ENCODE measurements at regions not wholly inside any gene's neighbourhood (a gene's known extent, or its start where the extent isn't known, plus 50 kb on each side); places are given as distances from the start of the nearest gene placed in this dataset.

GRCh38 chr21:35343046-35343819, 294.1 kb upstream of the RUNX1 start:
- Mint-ChIP-seq H3K9me3 (no peaks in the 10 kb centered on the region), H3K36me3 (ENCODE audit: low read depth) (no peaks in the 10 kb centered on the region), H3K4me3 (peak overlapping the region; percentile 44), H3K4me1 (peaks cover 36% of the 10 kb centered on the region), H3K27me3 (no peaks in the 10 kb centered on the region), H3K27ac (peak overlapping the region; percentile 81)
- intact Hi-C loops (cut with micrococcal nuclease) = loop anchor here (2.0 kb wide), 2 partner anchors 116 to 454 kb away; no protein-coding TSS in a partner anchor
- TF ChIP-seq CTCF (IDR thresholded peaks at IDR 0.05) = no peak
- no peak for DNase-seq
- CTCF ChIA-PET = no interaction called here
- POLR2A ChIA-PET = no interaction called here
- ATAC-seq (ENCODE audit: low read depth) = peak; percentile 35

GRCh38 chr21:35342440-35342839, 293.3 kb upstream of the RUNX1 start:
- Mint-ChIP-seq H3K27ac (peak overlapping the region; percentile 81), H3K27me3 (no peaks in the 10 kb centered on the region), H3K36me3 (ENCODE audit: low read depth) (no peaks in the 10 kb centered on the region), H3K4me1 (peaks cover 36% of the 10 kb centered on the region), H3K9me3 (no peaks in the 10 kb centered on the region), H3K4me3 (peak overlapping the region; percentile 44)
- TF ChIP-seq CTCF (IDR thresholded peaks at IDR 0.05) = no peak
- ChIA-PET CTCF (no interaction called here), POLR2A (interaction anchor here (0.7 kb wide), 2 partner anchors 16 to 206 kb away, joined by 3 read pairs; no protein-coding TSS in a partner anchor)
- intact Hi-C loops (cut with micrococcal nuclease) = loop anchor here (1.0 to 2.0 kb wide), 4 partner anchors 116 to 454 kb away; partner anchors contain the start of gene RUNX1
- ATAC-seq (ENCODE audit: low read depth) (peak; percentile 78), DNase-seq (no peak)

GRCh38 chr21:35340273-35340672, 291.2 kb upstream of the RUNX1 start:
- DNase-seq = no peak
- peaks cover 36% of the 10 kb centered on the region for H3K4me1 Mint-ChIP-seq
- H3K27ac Mint-ChIP-seq = no peak overlapping the region

GRCh38 chr21:35338881-35339632, 290.0 kb upstream of the RUNX1 start:
- no peaks in the 10 kb centered on the region for H3K9me3 Mint-ChIP-seq
- ATAC-seq (ENCODE audit: low read depth) = no peak
- ChIA-PET CTCF (interaction anchor here (1.2 kb wide), 1 partner anchor 288 kb away, joined by 4 read pairs; no protein-coding TSS in a partner anchor), POLR2A (interaction anchor here (0.6 to 1.7 kb wide), 4 partner anchors 35 to 449 kb away, joined by 3 to 5 read pairs (median 4); no protein-coding TSS in a partner anchor)
- DNase-seq = no peak
- peak overlapping the region; percentile 21 for H3K27ac Mint-ChIP-seq
- intact Hi-C loops (cut with micrococcal nuclease) = no loop called here
- H3K4me3 Mint-ChIP-seq = no peak overlapping the region
- TF ChIP-seq CTCF (IDR thresholded peaks at IDR 0.05) = no peak
- no peaks in the 10 kb centered on the region for H3K27me3 Mint-ChIP-seq
- H3K36me3 Mint-ChIP-seq (ENCODE audit: low read depth) = no peaks in the 10 kb centered on the region
- peaks cover 36% of the 10 kb centered on the region for H3K4me1 Mint-ChIP-seq

More at GRCh38 chr21:35340273-35340672, 291.2 kb upstream of the RUNX1 start:
- no peak for TF ChIP-seq CTCF (IDR thresholded peaks at IDR 0.05)
- intact Hi-C loops (cut with micrococcal nuclease) = no loop called here
- CTCF ChIA-PET = interaction anchor here (0.8 to 1.2 kb wide), 3 partner anchors 289 to 595 kb away, joined by 3 to 4 read pairs (median 3); no protein-coding TSS in a partner anchor
- no peaks in the 10 kb centered on the region for H3K27me3 Mint-ChIP-seq
- no peaks in the 10 kb centered on the region for H3K36me3 Mint-ChIP-seq (ENCODE audit: low read depth)
- POLR2A ChIA-PET = interaction anchor here (1.7 kb wide), 2 partner anchors 56 to 450 kb away, joined by 3 to 4 read pairs; no protein-coding TSS in a partner anchor
- no peak overlapping the region for H3K4me3 Mint-ChIP-seq
- H3K9me3 Mint-ChIP-seq = no peaks in the 10 kb centered on the region
- no peak for ATAC-seq (ENCODE audit: low read depth)

GRCh38 chr21:35338281-35338680, 289.2 kb upstream of the RUNX1 start:
- no peak for TF ChIP-seq CTCF (IDR thresholded peaks at IDR 0.05)

More at GRCh38 chr21:35338281-35338680, 289.2 kb upstream of the RUNX1 start:
- Mint-ChIP-seq H3K27ac (no peak overlapping the region), H3K4me1 (peaks cover 28% of the 10 kb centered on the region), H3K27me3 (no peaks in the 10 kb centered on the region), H3K9me3 (no peaks in the 10 kb centered on the region), H3K4me3 (no peak overlapping the region), H3K36me3 (ENCODE audit: low read depth) (no peaks in the 10 kb centered on the region)
- CTCF ChIA-PET = no interaction called here
- DNase-seq (no peak), ATAC-seq (ENCODE audit: low read depth) (no peak)
- POLR2A ChIA-PET = interaction anchor here (0.6 kb wide), 1 partner anchor 36 kb away, joined by 3 read pairs; no protein-coding TSS in a partner anchor
- intact Hi-C loops (cut with micrococcal nuclease) = no loop called here

All from activated B cell treated with CpG ODN at 0.5 μM for 24 hours (primary cell).